HCT116 (cell line): ENCODE measurements at regions not wholly inside any gene's neighbourhood (a gene's known extent, or its start where the extent isn't known, plus 50 kb on each side); places are given as distances from the start of the nearest gene placed in this dataset.

ENCODE experiments used
- ATAC-seq: fragments of 200-7000 bp; cut with Tn5 transposase; 2 replicates; pipeline ENCODE4 v1.9.1; 2020; ENCODE audit warnings: mild to moderate bottlenecking, moderate library complexity
- BruUV-seq: library from RNA; stranded (reverse); fragments of 400-500 nt; replicated peaks from 2 replicates; lab custom pipeline; 2021; lab: Mats Ljungman, UMichigan
- CTCF ChIA-PET: fragments of 300-600 bp; sonication (Branson Sonifier 250); formaldehyde crosslinking; loops from one replicate; lab custom pipeline; 2021; ENCODE audit warnings: antibody characterized with exemption; lab: Charles Lee
- POLR2A ChIA-PET: fragments of 300-600, 350-600 bp; sonication (Branson Sonifier 250); formaldehyde crosslinking; loops from one replicate; lab custom pipeline; 2021; ENCODE audit warnings: antibody characterized with exemption; lab: Charles Lee
- RAD21 ChIA-PET, 2 experiments: fragments of 300-600 bp; sonication (Branson Sonifier 250); formaldehyde crosslinking; loops; one replicate each; lab custom pipeline; 2023; ENCODE audit warnings: low total read pairs in 2 of 2; ENCODE audit not compliant: uncharacterized antibody in 2 of 2, unreplicated experiment in 2 of 2, low non-redundant PET in 1 of 2; lab: Charles Lee
- DNase-seq: peaks from one replicate; pipeline ENCODE4 v3.0.0-alpha.2; 2010; ENCODE audit warnings: low read depth, low spot score
- H2AFZ ChIP-seq: fragments of 200-600 bp; shearing (Covaris generic), sonication (generic); 2 replicates; pipeline ENCODE4 v1.6.1; 2017; ENCODE audit warnings: low read depth, mixed run types, mixed read lengths, antibody characterized with exemption, low read length; ENCODE audit not compliant: poor library complexity, severe bottlenecking
- H3K27ac ChIP-seq: 2 replicates; pipeline ENCODE4 v1.5.1; 2012; ENCODE audit warnings: low read depth, low read length
- H3K27me3 ChIP-seq: fragments of 200-600 bp; sonication (generic); 2 replicates; pipeline ENCODE4 v1.6.1; 2016; ENCODE audit warnings: mixed run types, low read length, mixed read lengths; ENCODE audit not compliant: insufficient read depth
- H3K36me3 ChIP-seq, 2 experiments: fragments of 200-500 bp in 1 of 2; fragments of 200-600 bp in 1 of 2; sonication (Bioruptor generic) in 1 of 2; sonication (generic) in 1 of 2; 2 replicates each; pipeline versions ENCODE4 v1.5.1 to v1.6.1; 2014 to 2016; ENCODE audit warnings: low read length in 2 of 2, inconsistent platforms in 1 of 2, mixed read lengths in 1 of 2, mixed run types in 1 of 2; ENCODE audit not compliant: insufficient read depth in 2 of 2, control insufficient read depth in 1 of 2
- H3K4me1 ChIP-seq, 2 experiments: fragments of 200-600 bp in 1 of 2; sonication (generic) in 1 of 2; 2 replicates each; pipeline versions ENCODE4 v1.5.1 to v1.6.1; 2012 to 2017; ENCODE audit warnings: low read length in 2 of 2, inconsistent platforms in 1 of 2, mild to moderate bottlenecking in 1 of 2, mixed read lengths in 1 of 2, mixed run types in 1 of 2, moderate library complexity in 1 of 2; ENCODE audit not compliant: insufficient read depth in 2 of 2, control insufficient read depth in 1 of 2
- H3K4me2 ChIP-seq: fragments of 200-600 bp; sonication (generic); 2 replicates; pipeline ENCODE4 v1.6.1; 2017; ENCODE audit warnings: mixed run types, low read length, mixed read lengths
- H3K4me3 ChIP-seq, 2 experiments: fragments of 200-600 bp in 1 of 2; sonication (generic) in 1 of 2; replicated peaks in 1 of 2; 2 replicates each; pipeline ENCODE4 v1.5.1; 2011 to 2016; ENCODE audit warnings: low read length in 2 of 2, control low read depth in 1 of 2, low read depth in 1 of 2, mild to moderate bottlenecking in 1 of 2, mixed read lengths in 1 of 2, mixed run types in 1 of 2
- H3K79me2 ChIP-seq: fragments of 200-600 bp; sonication (generic); 2 replicates; pipeline ENCODE4 v1.6.1; 2017; ENCODE audit warnings: mild to moderate bottlenecking, mixed run types, low read length, moderate library complexity, mixed read lengths; ENCODE audit not compliant: insufficient read depth
- H3K9ac ChIP-seq: fragments of 200-600 bp; sonication (generic); 2 replicates; pipeline ENCODE4 v1.6.1; 2016; ENCODE audit warnings: low read length, mixed read lengths
- H3K9me2 ChIP-seq: fragments of 200-600 bp; sonication (generic), shearing (Covaris generic); 2 replicates; pipeline ENCODE4 v1.6.1; 2017; ENCODE audit warnings: mixed run types, mild to moderate bottlenecking, moderate library complexity; ENCODE audit not compliant: insufficient read depth
- H3K9me3 ChIP-seq, 2 experiments: fragments of 200-500 bp in 1 of 2; fragments of 200-600 bp in 1 of 2; sonication (Bioruptor generic) in 1 of 2; sonication (generic) in 1 of 2; 2 replicates each; pipeline ENCODE4 v1.6.1; 2014 to 2017; ENCODE audit warnings: low read length in 2 of 2, mixed read lengths in 2 of 2, inconsistent platforms in 1 of 2, low read depth in 1 of 2, mild to moderate bottlenecking in 1 of 2, mixed run types in 1 of 2, moderate library complexity in 1 of 2; ENCODE audit not compliant: control insufficient read depth in 1 of 2, insufficient read depth in 1 of 2
- H4K20me1 ChIP-seq: fragments of 200-600 bp; sonication (generic), shearing (Covaris generic); 2 replicates; pipeline ENCODE4 v1.6.1; 2017; ENCODE audit warnings: mixed run types, mild to moderate bottlenecking, moderate library complexity; ENCODE audit not compliant: insufficient read depth
- CBX3 ChIP-seq: IDR thresholded peaks from 2 replicates; pipeline ENCODE4 v1.6.1; 2012; ENCODE audit warnings: low read depth
- EGR1 ChIP-seq: IDR thresholded peaks from 2 replicates; pipeline ENCODE4 v1.6.1; 2012; ENCODE audit warnings: low read depth
- ELF1 ChIP-seq: IDR thresholded peaks from 2 replicates; pipeline ENCODE4 v1.6.1; 2012; ENCODE audit warnings: low read depth, borderline replicate concordance
- EZH2 ChIP-seq: fragments of 200-600 bp; sonication (generic); IDR thresholded peaks from 2 replicates; pipeline ENCODE4 v1.6.1; 2017; ENCODE audit warnings: antibody characterized with exemption, mixed run types
- FOSL1 ChIP-seq: IDR thresholded peaks from 2 replicates; pipeline ENCODE4 v1.6.1; 2012; ENCODE audit warnings: low read depth
- MAX ChIP-seq: IDR thresholded peaks from 2 replicates; pipeline ENCODE4 v1.6.1; 2012
- POLR2AphosphoS5 ChIP-seq: IDR thresholded peaks from 2 replicates; pipeline ENCODE4 v1.6.1; 2011; ENCODE audit warnings: mild to moderate bottlenecking, low read depth, low read length, moderate library complexity
- REST ChIP-seq: IDR thresholded peaks from 2 replicates; pipeline ENCODE4 v1.6.1; 2012; ENCODE audit warnings: low read depth
- SIN3A ChIP-seq: IDR thresholded peaks from 2 replicates; pipeline ENCODE4 v1.6.1; 2012; ENCODE audit warnings: low read depth
- SP1 ChIP-seq: IDR thresholded peaks from 2 replicates; pipeline ENCODE4 v1.6.1; 2012; ENCODE audit warnings: low read depth
- SRF ChIP-seq: IDR thresholded peaks from 2 replicates; pipeline ENCODE4 v1.6.1; 2012; ENCODE audit warnings: low read depth
- YY1 ChIP-seq: IDR thresholded peaks from 2 replicates; pipeline ENCODE4 v1.6.1; 2011; ENCODE audit warnings: low read length, low read depth, moderate library complexity, mild to moderate bottlenecking; ENCODE audit not compliant: insufficient replicate concordance; ENCODE audit errors: extremely low read depth
- ZNF274 ChIP-seq: fragments of 200-500 bp; sonication (Bioruptor generic); IDR thresholded peaks from 2 replicates; pipeline ENCODE4 v1.6.1; 2014; ENCODE audit warnings: mild to moderate bottlenecking, low read depth, low read length, inconsistent platforms
- intact Hi-C: fragments of 100-400 bp; cut with micrococcal nuclease; formaldehyde crosslinking; loops from 2 replicates; pipeline ENCODE4 v1.10.0; 2022

- no peak overlapping the region for H3K27ac ChIP-seq
- no peak overlapping the region for H3K4me2 ChIP-seq
- H3K9me3 ChIP-seq = no peaks in the 10 kb centered on the region
- no peak for ATAC-seq
- ChIA-PET CTCF (no interaction called here), POLR2A (no interaction called here), RAD21 (no interaction called here)
- no peak for TF ChIP-seq FOSL1
- TF ChIP-seq REST = no peak
- no peak for TF ChIP-seq SRF
- TF ChIP-seq MAX = no peak
- TF ChIP-seq EZH2 = no peak
- no peak for TF ChIP-seq ELF1
- no peak for TF ChIP-seq SP1
- TF ChIP-seq POLR2AphosphoS5 = no peak
- TF ChIP-seq SIN3A = no peak
- no peak for TF ChIP-seq EGR1
- TF ChIP-seq CBX3 = no peak
- TF ChIP-seq YY1 = no peak
- no peak for TF ChIP-seq ZNF274
- no peak for DNase-seq
- intact Hi-C loops = no loop called here
- no TSS peak for BruUV-seq
- H3K4me1 ChIP-seq = no peaks in the 10 kb centered on the region
- H3K36me3 ChIP-seq = no peaks in the 10 kb centered on the region
- H3K79me2 ChIP-seq = no peaks in the 10 kb centered on the region
- H4K20me1 ChIP-seq = no peaks in the 10 kb centered on the region
- no peak overlapping the region for H2AFZ ChIP-seq
- no peaks in the 10 kb centered on the region for H3K27me3 ChIP-seq
- H3K9me2 ChIP-seq = 0 out of 2 replicates have a peak, but pooled peaks cover 4% of the 10 kb centered on the region
- no peak overlapping the region for H3K9ac ChIP-seq
- H3K4me3 ChIP-seq = no peak overlapping the region
Observed at GRCh38 chr9:105173306-105173705, 71.1 kb upstream of the SLC44A1 start.
